CD4-positive, CD25-positive, alpha-beta regulatory T cell (primary cell): ENCODE measurements at regions not wholly inside any gene's neighbourhood (a gene's known extent, or its start where the extent isn't known, plus 50 kb on each side); places are given as distances from the start of the nearest gene placed in this dataset.
A peak's percentile ranks its signal among the peaks of the same experiment; 100 is the strongest.

Source experiments
- ATAC-seq, 2 donors: fragments of 150-1000 bp; cut with Tn5 transposase; one replicate each; pipeline ENCODE4 v1.10.0; 2021; ENCODE audit warnings: low read depth in 2 of 2, moderate number of reproducible peaks in 2 of 2, moderate library complexity in 1 of 2
- DNase-seq, 3 donors: peaks; one replicate each; pipeline versions ENCODE4 v3.0.0 to v3.0.0-alpha.2; 2012 to 2022; ENCODE audit warnings: mixed read lengths in 1 of 3
- H3K27ac ChIP-seq: one replicate; pipeline ENCODE4 v1.7.0; 2013; ENCODE audit warnings: mild to moderate bottlenecking, low read length; ENCODE audit not compliant: insufficient read depth, poor library complexity, severe bottlenecking
- H3K27me3 ChIP-seq: one replicate; pipeline ENCODE4 v1.7.0; 2013; ENCODE audit warnings: low read length; ENCODE audit not compliant: control insufficient read depth, insufficient read depth
- H3K36me3 ChIP-seq: one replicate; pipeline ENCODE4 v1.7.0; 2013; ENCODE audit warnings: mild to moderate bottlenecking, low read length, moderate library complexity; ENCODE audit not compliant: control insufficient read depth, insufficient read depth
- H3K4me1 ChIP-seq: 2 replicates; pipeline ENCODE4 v1.7.0; 2013; ENCODE audit warnings: mild to moderate bottlenecking, low read length; ENCODE audit not compliant: insufficient read depth, control insufficient read depth, poor library complexity, severe bottlenecking
- H3K4me3 ChIP-seq: one replicate; pipeline ENCODE4 v1.7.0; 2013; ENCODE audit warnings: low read depth, mild to moderate bottlenecking, low read length, moderate library complexity
- H3K9me3 ChIP-seq, 2 experiments: 1 replicate in 1 of 2; 2 replicates in 1 of 2; pipeline ENCODE4 v1.7.0; 2013; ENCODE audit warnings: low read length in 2 of 2, mild to moderate bottlenecking in 1 of 2, moderate library complexity in 1 of 2; ENCODE audit not compliant: control insufficient read depth in 2 of 2
- H3K27ac Mint-ChIP-seq, 3 donors: one replicate each; pipeline ENCODE4 v1.8.0; 2020 to 2022; ENCODE audit warnings: mild to moderate bottlenecking in 3 of 3, mixed read lengths in 3 of 3, moderate library complexity in 2 of 3
- H3K27me3 Mint-ChIP-seq: one replicate; pipeline ENCODE4 v1.8.0; 2022; ENCODE audit warnings: mild to moderate bottlenecking, mixed read lengths
- H3K36me3 Mint-ChIP-seq: one replicate; pipeline ENCODE4 v1.8.0; 2020; ENCODE audit warnings: mixed read lengths
- H3K4me1 Mint-ChIP-seq, 4 donors: one replicate each; pipeline ENCODE4 v1.8.0; 2020 to 2022; ENCODE audit warnings: mixed read lengths in 4 of 4, mild to moderate bottlenecking in 1 of 4
- H3K4me3 Mint-ChIP-seq, 4 donors: one replicate each; pipeline ENCODE4 v1.8.0; 2020 to 2022; ENCODE audit warnings: mild to moderate bottlenecking in 4 of 4, mixed read lengths in 4 of 4, moderate library complexity in 3 of 4
- H3K9me3 Mint-ChIP-seq, 7 donors: one replicate each; pipeline ENCODE4 v1.8.0; 2020 to 2022; ENCODE audit warnings: mixed read lengths in 7 of 7, mild to moderate bottlenecking in 3 of 7, moderate library complexity in 2 of 7

DNA sequence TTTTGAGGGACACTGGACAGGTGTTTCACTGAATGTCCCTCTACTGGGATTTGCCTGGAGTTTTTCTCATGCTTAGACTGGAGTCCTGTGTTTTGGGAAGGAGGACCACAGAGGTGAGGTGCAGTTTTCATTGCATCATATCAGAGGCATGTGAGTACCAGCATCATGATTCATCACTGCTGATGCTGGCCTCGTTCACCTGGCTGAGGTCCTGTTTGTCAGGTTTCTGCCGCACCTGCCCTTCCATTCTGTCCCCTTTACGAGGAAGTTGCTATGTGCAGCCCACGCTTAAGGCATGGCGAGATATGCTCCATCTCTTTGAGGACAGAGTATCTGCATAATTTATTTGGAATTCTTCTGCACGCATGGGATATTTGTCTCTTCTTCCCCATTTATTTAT lies 162.1 kb downstream of the TENT4A start:
- H3K27me3 Mint-ChIP-seq = no peaks in the 10 kb centered on the region

DNA sequence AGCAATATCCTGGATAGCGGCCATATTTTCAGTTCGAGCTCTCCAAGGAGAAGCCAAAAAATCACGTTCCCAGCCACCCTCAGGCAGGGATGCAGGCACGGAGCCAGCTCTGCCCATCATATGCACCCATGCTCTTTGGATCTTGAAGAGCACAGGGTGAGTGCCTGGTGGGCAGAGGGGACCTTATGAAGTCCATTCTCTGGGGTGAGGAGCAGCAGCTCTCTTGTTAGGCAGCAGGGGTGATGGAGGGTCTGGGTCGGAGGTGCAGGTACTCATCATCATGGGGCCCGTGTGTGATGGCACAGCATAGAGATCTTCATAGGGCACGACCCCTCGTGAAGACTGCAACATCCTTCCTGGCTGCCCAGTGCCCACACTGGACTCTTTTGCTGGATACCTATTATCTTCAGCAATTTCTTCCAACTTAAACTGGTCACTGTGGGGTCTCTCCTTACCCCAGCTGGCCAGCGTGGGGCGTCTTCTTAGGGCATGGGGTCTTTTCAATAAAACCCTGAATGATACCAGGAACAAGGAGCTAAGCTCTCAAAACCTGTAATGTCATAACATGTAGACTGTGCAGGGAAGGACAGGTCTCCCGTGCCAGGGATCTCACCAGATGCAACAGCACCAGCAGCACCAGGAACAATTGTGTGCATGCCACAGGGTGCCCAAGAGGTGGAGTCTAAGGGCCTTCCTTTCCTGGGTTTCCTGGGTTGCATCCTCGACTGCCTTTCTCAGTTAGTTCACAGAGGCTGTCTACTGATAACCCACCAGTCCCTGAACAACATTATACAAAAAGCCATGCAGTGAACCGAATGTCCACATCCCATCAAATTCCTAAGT lies 165.0 kb downstream of the TENT4A start:
- Mint-ChIP-seq H3K4me3 (no peak overlapping the region), H3K4me1 (no peaks in the 10 kb centered on the region), H3K27ac (no peak overlapping the region), H3K27me3 (no peaks in the 10 kb centered on the region), H3K9me3 (no peaks in the 10 kb centered on the region), H3K36me3 (no peaks in the 10 kb centered on the region)
- Histone ChIP-seq H3K27me3 (no peaks in the 10 kb centered on the region), H3K4me1 (no peaks in the 10 kb centered on the region), H3K9me3 (no peaks in the 10 kb centered on the region), H3K36me3 (no peaks in the 10 kb centered on the region), H3K27ac (no peak overlapping the region), H3K4me3 (no peak overlapping the region)
- DNase-seq (no peak), ATAC-seq (no peak)

More for the DNA sequence above, 162.1 kb downstream of the TENT4A start:
- Histone ChIP-seq H3K27me3 (no peaks in the 10 kb centered on the region), H3K36me3 (no peaks in the 10 kb centered on the region), H3K27ac (no peak overlapping the region), H3K4me1 (no peaks in the 10 kb centered on the region), H3K9me3 (no peaks in the 10 kb centered on the region), H3K4me3 (no peak overlapping the region)
- Mint-ChIP-seq H3K9me3 (no peaks in the 10 kb centered on the region), H3K27ac (no peak overlapping the region), H3K4me3 (no peak overlapping the region), H3K36me3 (no peaks in the 10 kb centered on the region), H3K4me1 (peaks cover 0 to 11% (median 1%) of the 10 kb centered on the region in 4 donors)
- DNase-seq (no peak), ATAC-seq (no peak)

DNA sequence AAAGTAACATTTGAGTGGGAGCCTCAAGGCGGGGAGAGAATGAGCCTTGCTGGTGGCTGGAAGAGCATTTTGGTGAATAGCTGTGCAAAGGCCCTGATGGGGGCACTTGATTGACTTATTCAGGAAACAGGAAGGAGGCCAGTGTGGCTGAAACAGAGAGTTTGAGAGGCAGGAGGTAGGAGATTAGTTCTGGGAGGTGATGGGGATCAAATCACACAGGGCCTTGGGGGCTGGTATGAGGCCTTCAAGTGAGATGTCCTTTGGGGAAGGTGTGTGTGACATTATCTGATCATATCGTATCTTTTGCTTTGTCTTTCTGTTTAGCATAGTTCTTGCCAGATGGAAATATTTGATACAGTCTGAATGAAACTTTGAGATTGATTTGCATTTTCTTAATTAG lies 172.3 kb downstream of the TENT4A start:
- Mint-ChIP-seq H3K9me3 (peaks cover 4 to 32% (median 11%) of the 10 kb centered on the region in 7 donors), H3K27me3 (no peaks in the 10 kb centered on the region), H3K4me3 (no peak overlapping the region), H3K36me3 (peaks cover 7% of the 10 kb centered on the region), H3K4me1 (peaks cover 0 to 7% (median 2%) of the 10 kb centered on the region in 4 donors), H3K27ac (no peak overlapping the region)
- Histone ChIP-seq H3K27me3 (no peaks in the 10 kb centered on the region), H3K27ac (no peak overlapping the region), H3K4me1 (no peaks in the 10 kb centered on the region), H3K9me3 (peaks cover 15 to 21% of the 10 kb centered on the region in 2 experiments), H3K4me3 (no peak overlapping the region), H3K36me3 (no peaks in the 10 kb centered on the region)
- ATAC-seq (no peak), DNase-seq (no peak)

DNA sequence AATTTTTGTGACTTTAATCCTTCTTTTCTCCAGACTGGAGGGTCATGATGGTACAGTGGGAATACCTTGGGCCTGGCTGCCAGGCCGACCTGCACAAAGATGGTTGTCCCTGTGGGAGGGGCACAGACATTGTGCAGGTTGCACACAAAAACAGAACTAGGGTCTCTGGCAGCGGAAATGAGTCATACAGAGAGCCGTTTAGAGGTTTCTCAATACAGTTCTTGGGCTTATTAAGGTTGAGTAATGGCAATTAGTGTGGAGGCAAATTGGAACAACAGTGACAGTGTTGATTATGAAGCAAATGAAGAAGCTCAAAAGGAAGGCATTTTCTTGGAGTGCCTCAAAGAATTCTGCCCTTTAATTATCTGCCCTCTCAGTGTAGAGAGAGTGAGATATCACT lies 173.6 kb downstream of the TENT4A start:
- Histone ChIP-seq H3K9me3 (peaks cover 15 to 21% of the 10 kb centered on the region in 2 experiments), H3K27me3 (no peaks in the 10 kb centered on the region), H3K4me1 (no peaks in the 10 kb centered on the region), H3K27ac (no peak overlapping the region), H3K4me3 (no peak overlapping the region), H3K36me3 (no peaks in the 10 kb centered on the region)
- no peak for ATAC-seq
- Mint-ChIP-seq H3K4me1 (peaks cover 0 to 7% (median 2%) of the 10 kb centered on the region in 4 donors), H3K36me3 (peaks cover 7% of the 10 kb centered on the region), H3K4me3 (no peak overlapping the region), H3K27me3 (no peaks in the 10 kb centered on the region), H3K9me3 (peaks cover 4 to 32% (median 17%) of the 10 kb centered on the region in 7 donors), H3K27ac (no peak overlapping the region)
- DNase-seq = peak in 1 of 3 donors; percentile 5

DNA sequence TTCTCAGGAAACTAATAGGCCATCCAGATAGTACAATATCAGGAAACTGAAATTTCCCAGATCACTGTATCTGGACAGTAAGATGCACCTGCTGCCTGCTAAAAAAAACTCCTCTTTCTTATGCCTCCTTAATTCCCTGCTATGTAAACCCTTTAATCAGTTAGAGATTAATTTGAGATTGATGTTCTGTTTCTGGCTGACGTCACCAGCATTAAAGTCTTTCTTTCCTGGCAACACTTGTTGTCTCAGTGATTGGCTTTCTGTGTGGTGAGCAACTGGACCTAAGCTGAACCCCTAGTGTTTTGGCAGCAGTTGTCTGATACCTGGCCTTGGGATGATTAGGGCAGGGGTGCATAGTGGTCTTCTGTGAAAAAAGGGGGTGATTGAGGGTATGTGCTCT lies 175.8 kb downstream of the TENT4A start:
- Mint-ChIP-seq H3K4me1 (peaks cover 0 to 7% (median 2%) of the 10 kb centered on the region in 4 donors), H3K36me3 (peaks cover 7% of the 10 kb centered on the region), H3K27me3 (no peaks in the 10 kb centered on the region), H3K27ac (no peak overlapping the region), H3K9me3 (peaks cover 7 to 36% (median 19%) of the 10 kb centered on the region in 7 donors), H3K4me3 (no peak overlapping the region)
- Histone ChIP-seq H3K27ac (no peak overlapping the region), H3K4me3 (no peak overlapping the region), H3K27me3 (no peaks in the 10 kb centered on the region), H3K36me3 (no peaks in the 10 kb centered on the region), H3K9me3 (peaks cover 15 to 21% of the 10 kb centered on the region in 2 experiments), H3K4me1 (no peaks in the 10 kb centered on the region)
- DNase-seq = no peak
- no peak for ATAC-seq

DNA sequence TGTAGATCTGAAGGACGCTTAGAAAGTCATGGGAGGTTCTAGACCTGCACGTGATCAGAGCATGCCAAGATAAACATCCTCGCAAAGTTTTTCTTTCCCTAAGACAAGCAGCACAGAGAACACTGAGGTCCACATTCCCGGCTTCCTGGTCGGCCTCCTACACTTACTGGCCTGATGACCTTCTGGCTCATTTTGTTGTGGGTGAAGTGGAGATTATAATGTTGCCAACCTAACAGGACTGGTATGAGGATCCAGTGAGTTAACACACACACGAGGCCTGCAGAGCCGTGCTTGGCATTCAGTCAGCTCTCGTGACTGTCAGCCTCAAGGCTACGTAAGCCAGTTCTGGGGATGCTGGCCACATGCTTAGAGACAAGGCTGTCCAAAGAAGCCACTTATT lies 186.0 kb downstream of the TENT4A start:
- H3K4me1 Mint-ChIP-seq = no peaks in the 10 kb centered on the region
- no peak overlapping the region for H3K4me3 Mint-ChIP-seq
- peaks cover 0 to 6% (median 0%) of the 10 kb centered on the region in 7 donors for H3K9me3 Mint-ChIP-seq
- ATAC-seq (no peak), DNase-seq (no peak)
- Histone ChIP-seq H3K4me3 (no peak overlapping the region), H3K27me3 (no peaks in the 10 kb centered on the region), H3K9me3 (no peaks in the 10 kb centered on the region), H3K36me3 (no peaks in the 10 kb centered on the region), H3K4me1 (no peaks in the 10 kb centered on the region), H3K27ac (no peak overlapping the region)
- no peaks in the 10 kb centered on the region for H3K36me3 Mint-ChIP-seq
- peaks cover 5% of the 10 kb centered on the region for H3K27me3 Mint-ChIP-seq
- no peak overlapping the region for H3K27ac Mint-ChIP-seq

DNA sequence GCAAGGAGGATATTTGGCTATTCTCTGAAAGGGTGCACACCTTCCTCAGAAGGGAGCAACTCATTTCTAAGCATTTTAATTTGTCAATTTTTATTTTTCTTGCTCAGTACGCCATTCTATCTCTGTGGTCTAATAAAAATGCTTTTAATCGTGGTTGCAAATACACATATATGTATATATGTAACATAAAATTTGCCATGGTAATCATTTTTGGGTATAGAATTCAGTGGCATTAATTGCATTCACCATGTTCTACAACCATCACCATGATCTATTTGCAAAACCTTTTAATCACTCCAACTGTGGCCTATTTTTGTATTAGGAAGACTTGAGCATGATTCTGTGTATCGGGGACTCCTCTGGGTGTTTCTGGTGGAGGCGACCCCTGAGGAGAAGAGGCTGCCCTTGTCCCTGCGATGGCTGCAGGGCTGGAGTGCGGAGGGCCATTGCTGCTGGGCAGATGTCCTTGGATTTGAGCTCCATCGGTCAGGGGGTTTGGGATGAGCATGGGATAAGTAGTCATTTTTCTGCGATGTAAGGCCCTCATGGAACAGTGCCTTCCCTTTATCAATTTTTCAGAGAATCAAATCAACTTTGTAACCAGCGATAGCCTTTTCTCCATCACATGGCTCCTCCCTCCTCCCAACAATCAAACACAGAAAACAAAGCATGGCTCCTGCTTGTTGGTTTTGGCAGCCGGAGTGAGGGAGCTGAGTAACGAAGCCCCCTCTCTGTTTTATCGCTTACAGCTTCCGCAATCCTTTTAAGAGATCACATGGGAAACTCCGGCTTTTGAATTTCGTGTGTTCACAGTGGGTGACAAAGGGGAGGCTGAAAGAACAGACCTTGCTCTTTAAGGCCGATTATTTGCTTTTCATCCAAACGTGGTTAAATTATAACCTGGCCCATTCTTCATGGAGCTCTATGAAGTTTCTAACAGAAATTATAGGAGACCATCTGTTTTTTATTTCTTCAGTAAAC lies 187.3 kb downstream of the TENT4A start:
- Histone ChIP-seq H3K4me1 (no peaks in the 10 kb centered on the region), H3K9me3 (no peaks in the 10 kb centered on the region), H3K36me3 (no peaks in the 10 kb centered on the region), H3K4me3 (no peak overlapping the region), H3K27me3 (no peaks in the 10 kb centered on the region), H3K27ac (no peak overlapping the region)
- no peak for ATAC-seq
- H3K36me3 Mint-ChIP-seq = no peaks in the 10 kb centered on the region
- H3K27ac Mint-ChIP-seq = no peak overlapping the region
- DNase-seq = no peak
- H3K4me3 Mint-ChIP-seq = no peak overlapping the region
- peaks cover 5% of the 10 kb centered on the region for H3K27me3 Mint-ChIP-seq
- H3K9me3 Mint-ChIP-seq = peaks cover 0 to 4% (median 0%) of the 10 kb centered on the region in 7 donors
- H3K4me1 Mint-ChIP-seq = no peaks in the 10 kb centered on the region
